ENCODE measurements at regions not wholly inside any gene's neighbourhood (a gene's known extent, or its start where the extent isn't known, plus 50 kb on each side); places are given as distances from the start of the nearest gene placed in this dataset.
"Not testable (repeated sequence)": the region's sequence is repeated elsewhere in the genome, so short reads cannot be mapped to it uniquely, and the experiment has no call there.

- not testable (repeated sequence) for TF ChIP-seq CTCF, POLR2A (IDR thresholded peaks at IDR 0.05)
Observed at GRCh38 chr6:74888741-74889140, 317.1 kb downstream of the COL12A1 start.

Measured in uterus (tissue), 2 donors.